ENCODE measurements at regions not wholly inside any gene's neighbourhood (a gene's known extent, or its start where the extent isn't known, plus 50 kb on each side); places are given as distances from the start of the nearest gene placed in this dataset.

- Histone ChIP-seq H3K4me1 (ENCODE audit: control insufficient read depth in 2 of 2, insufficient read depth in 2 of 2, low read length in 2 of 2) (peaks cover 24 to 35% of the 10 kb centered on the region in 2 donors), H3K9me3 (ENCODE audit: control insufficient read depth in 2 of 2, low read length in 2 of 2) (no peaks in the 10 kb centered on the region), H3K27me3 (ENCODE audit: control insufficient read depth in 2 of 2, insufficient read depth in 2 of 2, low read length in 2 of 2) (no peaks in the 10 kb centered on the region), H3K4me3 (ENCODE audit: low read length in 2 of 2) (peak overlapping the region in 1 of 2 donors; percentile 7), H3K27ac (ENCODE audit: low read depth in 2 of 2, low read length in 2 of 2) (peak overlapping the region; percentile 79 to 80), H3K36me3 (ENCODE audit: control insufficient read depth in 2 of 2, insufficient read depth in 2 of 2, low read length in 2 of 2) (no peaks in the 10 kb centered on the region), H3K9ac (ENCODE audit: low read depth in 1 of 2, low read length in 2 of 2) (peak overlapping the region; percentile 41 to 47)
Observed at GRCh38 chr3:42025370-42026138, 63.7 kb upstream of the ULK4 start.

GRCh38 chr3:42024591-42025351, 62.9 kb upstream of the ULK4 start:
- H3K27me3 ChIP-seq (ENCODE audit: control insufficient read depth in 2 of 2, insufficient read depth in 2 of 2, low read length in 2 of 2) = no peaks in the 10 kb centered on the region
- peak overlapping the region; percentile 42 to 46 for H3K9ac ChIP-seq (ENCODE audit: low read depth in 1 of 2, low read length in 2 of 2)
- peak overlapping the region; percentile 78 to 80 for H3K27ac ChIP-seq (ENCODE audit: low read depth in 2 of 2, low read length in 2 of 2)
- peaks cover 24 to 43% of the 10 kb centered on the region in 2 donors for H3K4me1 ChIP-seq (ENCODE audit: control insufficient read depth in 2 of 2, insufficient read depth in 2 of 2, low read length in 2 of 2)
- H3K9me3 ChIP-seq (ENCODE audit: control insufficient read depth in 2 of 2, low read length in 2 of 2) = no peaks in the 10 kb centered on the region
- H3K4me3 ChIP-seq (ENCODE audit: low read length in 2 of 2) = peak overlapping the region in 1 of 2 donors; percentile 1
- H3K36me3 ChIP-seq (ENCODE audit: control insufficient read depth in 2 of 2, insufficient read depth in 2 of 2, low read length in 2 of 2) = no peaks in the 10 kb centered on the region

GRCh38 chr3:42023380-42023779, 61.5 kb upstream of the ULK4 start:
- H3K36me3 ChIP-seq (ENCODE audit: control insufficient read depth in 2 of 2, insufficient read depth in 2 of 2, low read length in 2 of 2) = no peaks in the 10 kb centered on the region
- H3K4me3 ChIP-seq (ENCODE audit: low read length in 2 of 2) = no peak overlapping the region
- no peak overlapping the region for H3K27ac ChIP-seq (ENCODE audit: low read depth in 2 of 2, low read length in 2 of 2)
- no peaks in the 10 kb centered on the region for H3K27me3 ChIP-seq (ENCODE audit: control insufficient read depth in 2 of 2, insufficient read depth in 2 of 2, low read length in 2 of 2)
- no peaks in the 10 kb centered on the region for H3K9me3 ChIP-seq (ENCODE audit: control insufficient read depth in 2 of 2, low read length in 2 of 2)
- no peak overlapping the region for H3K9ac ChIP-seq (ENCODE audit: low read depth in 1 of 2, low read length in 2 of 2)
- peaks cover 29 to 48% of the 10 kb centered on the region in 2 donors for H3K4me1 ChIP-seq (ENCODE audit: control insufficient read depth in 2 of 2, insufficient read depth in 2 of 2, low read length in 2 of 2)

DNA sequence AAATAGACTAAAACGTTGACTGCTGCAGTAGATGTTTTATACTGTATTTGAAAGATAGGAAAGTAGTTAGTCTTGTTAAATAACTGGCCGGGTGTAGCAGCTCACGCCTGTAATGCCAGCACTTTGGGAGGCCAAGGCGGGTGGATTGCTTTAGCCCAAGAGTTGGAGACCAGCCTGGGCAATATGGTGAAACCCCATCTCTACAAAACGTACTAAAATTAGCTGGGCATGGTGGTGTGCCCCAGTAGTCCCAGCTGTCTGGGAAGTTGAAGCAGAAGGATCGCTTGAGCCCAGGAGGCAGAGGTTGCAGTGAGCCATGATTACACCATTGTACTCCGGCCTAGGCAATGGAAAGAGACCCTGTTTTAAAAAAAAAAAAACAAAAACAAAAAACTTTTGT, 60.5 kb upstream of the ULK4 start:
- no peak overlapping the region for H3K27ac ChIP-seq (ENCODE audit: low read depth in 2 of 2, low read length in 2 of 2)
- H3K4me3 ChIP-seq (ENCODE audit: low read length in 2 of 2) = no peak overlapping the region
- no peaks in the 10 kb centered on the region for H3K9me3 ChIP-seq (ENCODE audit: control insufficient read depth in 2 of 2, low read length in 2 of 2)
- peaks cover 29 to 48% of the 10 kb centered on the region in 2 donors for H3K4me1 ChIP-seq (ENCODE audit: control insufficient read depth in 2 of 2, insufficient read depth in 2 of 2, low read length in 2 of 2)
- no peak overlapping the region for H3K9ac ChIP-seq (ENCODE audit: low read depth in 1 of 2, low read length in 2 of 2)
- H3K27me3 ChIP-seq (ENCODE audit: control insufficient read depth in 2 of 2, insufficient read depth in 2 of 2, low read length in 2 of 2) = no peaks in the 10 kb centered on the region
- H3K36me3 ChIP-seq (ENCODE audit: control insufficient read depth in 2 of 2, insufficient read depth in 2 of 2, low read length in 2 of 2) = no peaks in the 10 kb centered on the region

GRCh38 chr3:42020684-42021307, 58.9 kb upstream of the ULK4 start:
- Histone ChIP-seq H3K9ac (ENCODE audit: low read depth in 1 of 2, low read length in 2 of 2) (no peak overlapping the region), H3K27me3 (ENCODE audit: control insufficient read depth in 2 of 2, insufficient read depth in 2 of 2, low read length in 2 of 2) (no peaks in the 10 kb centered on the region), H3K27ac (ENCODE audit: low read depth in 2 of 2, low read length in 2 of 2) (no peak overlapping the region), H3K4me3 (ENCODE audit: low read length in 2 of 2) (no peak overlapping the region), H3K9me3 (ENCODE audit: control insufficient read depth in 2 of 2, low read length in 2 of 2) (no peaks in the 10 kb centered on the region), H3K4me1 (ENCODE audit: control insufficient read depth in 2 of 2, insufficient read depth in 2 of 2, low read length in 2 of 2) (peaks cover 27 to 48% of the 10 kb centered on the region in 2 donors), H3K36me3 (ENCODE audit: control insufficient read depth in 2 of 2, insufficient read depth in 2 of 2, low read length in 2 of 2) (no peaks in the 10 kb centered on the region)

GRCh38 chr3:42019953-42020260, 58.0 kb upstream of the ULK4 start:
- Histone ChIP-seq H3K36me3 (ENCODE audit: control insufficient read depth in 2 of 2, insufficient read depth in 2 of 2, low read length in 2 of 2) (no peaks in the 10 kb centered on the region), H3K4me3 (ENCODE audit: low read length in 2 of 2) (no peak overlapping the region), H3K27ac (ENCODE audit: low read depth in 2 of 2, low read length in 2 of 2) (no peak overlapping the region), H3K9me3 (ENCODE audit: control insufficient read depth in 2 of 2, low read length in 2 of 2) (no peaks in the 10 kb centered on the region), H3K27me3 (ENCODE audit: control insufficient read depth in 2 of 2, insufficient read depth in 2 of 2, low read length in 2 of 2) (no peaks in the 10 kb centered on the region), H3K4me1 (ENCODE audit: control insufficient read depth in 2 of 2, insufficient read depth in 2 of 2, low read length in 2 of 2) (peaks cover 27 to 50% of the 10 kb centered on the region in 2 donors), H3K9ac (ENCODE audit: low read depth in 1 of 2, low read length in 2 of 2) (no peak overlapping the region)

- no peak overlapping the region for H3K27ac ChIP-seq (ENCODE audit: low read depth in 2 of 2, low read length in 2 of 2)
- H3K9me3 ChIP-seq (ENCODE audit: control insufficient read depth in 2 of 2, low read length in 2 of 2) = no peaks in the 10 kb centered on the region
- no peaks in the 10 kb centered on the region for H3K36me3 ChIP-seq (ENCODE audit: control insufficient read depth in 2 of 2, insufficient read depth in 2 of 2, low read length in 2 of 2)
- H3K4me3 ChIP-seq (ENCODE audit: low read length in 2 of 2) = no peak overlapping the region
- H3K27me3 ChIP-seq (ENCODE audit: control insufficient read depth in 2 of 2, insufficient read depth in 2 of 2, low read length in 2 of 2) = no peaks in the 10 kb centered on the region
- H3K4me1 ChIP-seq (ENCODE audit: control insufficient read depth in 2 of 2, insufficient read depth in 2 of 2, low read length in 2 of 2) = peaks cover 25 to 48% of the 10 kb centered on the region in 2 donors
- H3K9ac ChIP-seq (ENCODE audit: low read depth in 1 of 2, low read length in 2 of 2) = no peak overlapping the region
Observed at GRCh38 chr3:42019144-42019952, 57.4 kb upstream of the ULK4 start.

DNA sequence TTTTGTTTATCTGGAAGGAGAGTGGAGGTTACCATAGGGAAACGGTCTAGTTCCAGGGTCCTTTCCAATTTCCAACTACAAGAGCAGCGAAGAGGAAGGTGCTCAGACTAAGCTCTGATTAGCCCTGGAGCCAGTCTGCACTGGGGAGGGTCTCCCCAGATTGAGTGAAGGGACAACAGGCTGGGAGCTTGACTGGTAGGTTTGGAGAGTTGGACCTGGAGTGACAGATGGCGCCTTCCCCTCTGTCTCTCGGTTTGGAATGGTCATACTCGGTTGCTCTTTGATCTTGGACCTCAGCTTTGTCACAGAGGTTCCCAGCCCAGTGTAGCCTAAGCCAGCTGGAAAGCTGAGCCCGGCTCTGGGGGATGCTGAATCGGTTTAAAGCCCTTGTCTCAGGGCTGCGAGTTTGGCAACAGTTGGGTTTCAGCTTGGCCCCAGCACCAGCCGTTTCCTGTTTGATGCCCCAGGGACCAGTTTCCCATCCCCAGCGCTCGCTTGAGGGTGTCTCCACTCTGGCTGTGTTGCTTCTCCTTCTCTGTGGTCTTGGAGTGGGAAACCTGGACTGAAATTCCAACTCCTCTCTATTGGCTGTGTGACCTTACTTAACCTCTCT, 53.1 kb upstream of the ULK4 start:
- no peaks in the 10 kb centered on the region for H3K9me3 ChIP-seq (ENCODE audit: control insufficient read depth in 2 of 2, low read length in 2 of 2)
- H3K27ac ChIP-seq (ENCODE audit: low read depth in 2 of 2, low read length in 2 of 2) = peak overlapping the region; percentile 83 to 87
- no peaks in the 10 kb centered on the region for H3K36me3 ChIP-seq (ENCODE audit: control insufficient read depth in 2 of 2, insufficient read depth in 2 of 2, low read length in 2 of 2)
- H3K9ac ChIP-seq (ENCODE audit: low read depth in 1 of 2, low read length in 2 of 2) = peak overlapping the region; percentile 85 to 93
- H3K4me1 ChIP-seq (ENCODE audit: control insufficient read depth in 2 of 2, insufficient read depth in 2 of 2, low read length in 2 of 2) = peaks cover 25 to 33% of the 10 kb centered on the region in 2 donors
- no peaks in the 10 kb centered on the region for H3K27me3 ChIP-seq (ENCODE audit: control insufficient read depth in 2 of 2, insufficient read depth in 2 of 2, low read length in 2 of 2)
- peak overlapping the region; percentile 88 to 93 for H3K4me3 ChIP-seq (ENCODE audit: low read length in 2 of 2)

DNA sequence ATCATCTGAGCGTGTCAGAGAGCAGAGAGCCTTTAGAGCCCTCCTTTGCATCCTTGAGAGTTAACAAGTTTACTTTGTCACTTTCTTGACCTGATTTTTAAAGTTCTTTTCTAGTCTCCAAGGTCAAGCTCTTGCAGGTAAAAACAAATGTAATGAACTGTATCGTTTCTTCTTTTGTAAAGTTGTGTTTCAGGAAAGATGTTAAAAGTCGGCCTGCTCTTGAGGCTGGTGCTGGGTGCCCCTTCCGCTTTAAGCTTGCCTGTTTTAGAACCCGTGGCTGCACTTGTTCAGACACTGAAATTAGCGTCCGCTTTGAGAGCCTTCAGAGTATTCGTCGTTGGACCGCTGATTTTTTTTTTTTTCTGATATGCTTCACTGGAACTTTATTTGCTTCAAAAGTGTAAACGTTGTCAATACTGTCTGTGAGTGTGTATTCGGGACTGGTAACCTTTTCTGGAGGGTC, 52.6 kb upstream of the ULK4 start:
- Histone ChIP-seq H3K4me1 (ENCODE audit: control insufficient read depth in 2 of 2, insufficient read depth in 2 of 2, low read length in 2 of 2) (peaks cover 25 to 29% of the 10 kb centered on the region in 2 donors), H3K36me3 (ENCODE audit: control insufficient read depth in 2 of 2, insufficient read depth in 2 of 2, low read length in 2 of 2) (no peaks in the 10 kb centered on the region), H3K4me3 (ENCODE audit: low read length in 2 of 2) (peak overlapping the region; percentile 88 to 93), H3K27ac (ENCODE audit: low read depth in 2 of 2, low read length in 2 of 2) (peak overlapping the region; percentile 83 to 87), H3K9me3 (ENCODE audit: control insufficient read depth in 2 of 2, low read length in 2 of 2) (no peaks in the 10 kb centered on the region), H3K9ac (ENCODE audit: low read depth in 1 of 2, low read length in 2 of 2) (peak overlapping the region; percentile 85 to 93), H3K27me3 (ENCODE audit: control insufficient read depth in 2 of 2, insufficient read depth in 2 of 2, low read length in 2 of 2) (no peaks in the 10 kb centered on the region)

Data from mucosa of rectum (tissue), 2 donors.